Heart left ventricle (tissue), 16 donors: ENCODE measurements at regions not wholly inside any gene's neighbourhood (a gene's known extent, or its start where the extent isn't known, plus 50 kb on each side); places are given as distances from the start of the nearest gene placed in this dataset.
A peak's percentile ranks its signal among the peaks of the same experiment; 100 is the strongest.

Experiments used
- ATAC-seq, 4 donors: fragments of 200-7000 bp; cut with Tn5 transposase; one replicate each; pipeline ENCODE4 v1.9.1; 2020 to 2022; ENCODE audit warnings: moderate library complexity in 4 of 4, mild to moderate bottlenecking in 3 of 4, moderate number of reproducible peaks in 1 of 4
- DNase-seq, 5 donors: peaks; one replicate each; pipeline ENCODE4 v3.0.0-alpha.2; 2020
- H3K27ac ChIP-seq, 12 donors: fragments of 200-600 bp; sonication (generic) in 4 of 12; one replicate each; pipeline versions ENCODE4 v1.5.0 to v1.8.0; 2016 to 2022; ENCODE audit warnings: mild to moderate bottlenecking in 2 of 12
- H3K27me3 ChIP-seq, 9 donors: fragments of 200-600 bp; sonication (generic) in 2 of 9; one replicate each; pipeline versions ENCODE4 v1.5.1 to v1.8.0; 2016 to 2022; ENCODE audit warnings: mild to moderate bottlenecking in 3 of 9
- H3K36me3 ChIP-seq, 9 donors: fragments of 200-600 bp; sonication (generic) in 2 of 9; one replicate each; pipeline versions ENCODE4 v1.5.0 to v1.8.0; 2018 to 2022; ENCODE audit warnings: mild to moderate bottlenecking in 2 of 9
- H3K4me1 ChIP-seq, 12 donors: fragments of 200-600 bp; sonication (generic) in 4 of 12; one replicate each; pipeline versions ENCODE4 v1.5.0 to v1.8.0; 2016 to 2022; ENCODE audit warnings: mild to moderate bottlenecking in 3 of 12
- H3K4me3 ChIP-seq, 12 donors: fragments of 200-600 bp; sonication (generic) in 4 of 12; one replicate each; pipeline versions ENCODE4 v1.5.0 to v1.8.0; 2017 to 2022; ENCODE audit warnings: mild to moderate bottlenecking in 9 of 12, moderate library complexity in 4 of 12
- H3K9me3 ChIP-seq, 12 donors: fragments of 200-600 bp; sonication (generic) in 4 of 12; one replicate each; pipeline versions ENCODE4 v1.5.0 to v1.8.0; 2016 to 2022; ENCODE audit warnings: mild to moderate bottlenecking in 1 of 12
- CTCF ChIP-seq, 12 donors: fragments of 200-600 bp; sonication (generic) in 4 of 12; IDR thresholded peaks; one replicate each; pipeline versions ENCODE4 v1.5.0 to v1.8.0; 2018 to 2022; ENCODE audit warnings: antibody characterized with exemption in 12 of 12, mild to moderate bottlenecking in 5 of 12
- POLR2A ChIP-seq, 2 donors: fragments of 450-650 bp; IDR thresholded peaks; one replicate each; pipeline ENCODE4 v1.6.1; 2017; ENCODE audit warnings: antibody characterized with exemption in 2 of 2, mild to moderate bottlenecking in 2 of 2, moderate library complexity in 2 of 2
- WGBS, 4 donors: extraction: QIAGEN DNeasy Blood & Tissue Kit in 2 of 4; methylation state at CpG; one replicate each; pipeline versions ENCODE4 v1.1.5 to v1.1.7; 2013 to 2018; 5-methylcytosine and 5-hydroxymethylcytosine counted together
- intact Hi-C, 10 donors: fragments of 100-400 bp; cut with DNase I; formaldehyde crosslinking; loops; one replicate each; pipeline versions ENCODE4 v1.11.1 to v1.14.2; 2022
- donor health status: ischemic (EF 13 %, LVEDD 7.1; RV severe dilation, severe dysfunction).
- donor health status: healthy with polysubstance abuse.
- donor health status: DM: no; HTN: yes; CAD: no.
- donor health status: DM: no; HTN: no; CAD: no.
- donor health status: ischemic (EF 25% LVEDD 6.9; RV normal size, moderate dysfunction).
- donor health status: ischemic (EF 25% LVEDD 5.7; RV mildly dilated, moderate dysfunction).
- donor health status: healthy.
- donor health status: DM: yes; HTN: yes; CAD: no.
- donor health status: ischemic (EF 35%, LVEDD 5.7; RV mildly dilated, moderate dysfunction).
- donor health status: nonischemic (EF 11% LVEDD 7.7; RV severe dilation, severe dysfunction).
- donor health status: DM: yes; HTN: yes; CAD: no.
- donor health status: PGD.
- donor health status: ischemic (EF 29% LVEDD 5.4; RV normal size, mild dysfunction).
- donor health status: nonischemic (EF 23%, LVEDD 6.1; RV moderate dilation, normal function).

- Histone ChIP-seq H3K9me3 (no peaks in the 10 kb centered on the region), H3K27me3 (no peaks in the 10 kb centered on the region), H3K27ac (no peak overlapping the region), H3K4me3 (no peak overlapping the region), H3K36me3 (no peaks in the 10 kb centered on the region), H3K4me1 (peaks cover 0 to 5% (median 0%) of the 10 kb centered on the region in 12 donors)
- TF ChIP-seq CTCF (IDR thresholded peaks at IDR 0.05) (no peak), POLR2A (IDR thresholded peaks at IDR 0.05) (no peak)
- ATAC-seq (no peak), DNase-seq (no peak)
- intact Hi-C loops = no loop called here
- WGBS, 4 donors = 61 to 70% (median 65%) methylated on average over 2 of the region's 2 CpGs
These were observed 309.2 kb upstream of the SATB1 start for GRCh38 chr3:18734309-18734708.

GRCh38 chr3:18732474-18732873 is 307.3 kb upstream of the SATB1 start:
- WGBS, 4 donors = 65 to 82% (median 73%) methylated on average over 1 of the region's 1 CpG
- peaks cover 0 to 5% (median 0%) of the 10 kb centered on the region in 12 donors for H3K4me1 ChIP-seq

GRCh38 chr3:18730491-18730890 is 305.4 kb upstream of the SATB1 start:
- DNase-seq (no peak), ATAC-seq (no peak)
- Histone ChIP-seq H3K9me3 (no peaks in the 10 kb centered on the region), H3K27me3 (no peaks in the 10 kb centered on the region), H3K27ac (no peak overlapping the region), H3K4me1 (peaks cover 0 to 21% (median 0%) of the 10 kb centered on the region in 12 donors), H3K4me3 (no peak overlapping the region), H3K36me3 (no peaks in the 10 kb centered on the region)
- 51 to 64% (median 58%) methylated on average over 2 of the region's 2 CpGs for WGBS, 4 donors
- TF ChIP-seq POLR2A (IDR thresholded peaks at IDR 0.05) (no peak), CTCF (IDR thresholded peaks at IDR 0.05) (no peak)
- intact Hi-C loops = no loop called here

More at GRCh38 chr3:18732474-18732873, 307.3 kb upstream of the SATB1 start:
- H3K36me3 ChIP-seq = no peaks in the 10 kb centered on the region
- TF ChIP-seq CTCF (IDR thresholded peaks at IDR 0.05) = no peak
- TF ChIP-seq POLR2A (IDR thresholded peaks at IDR 0.05) = no peak
- H3K27ac ChIP-seq = no peak overlapping the region
- H3K9me3 ChIP-seq = no peaks in the 10 kb centered on the region
- H3K4me3 ChIP-seq = no peak overlapping the region
- DNase-seq (no peak), ATAC-seq (peak in 1 of 4 donors; percentile 29)
- intact Hi-C loops = no loop called here
- H3K27me3 ChIP-seq = no peaks in the 10 kb centered on the region

GRCh38 chr3:18729671-18730070 is 304.5 kb upstream of the SATB1 start:
- Histone ChIP-seq H3K4me1 (peaks cover 0 to 29% (median 0%) of the 10 kb centered on the region in 12 donors), H3K4me3 (no peak overlapping the region), H3K27ac (peak overlapping the region in 1 of 12 donors; percentile 24), H3K36me3 (no peaks in the 10 kb centered on the region), H3K9me3 (no peaks in the 10 kb centered on the region), H3K27me3 (no peaks in the 10 kb centered on the region)
- TF ChIP-seq CTCF (IDR thresholded peaks at IDR 0.05) (no peak), POLR2A (IDR thresholded peaks at IDR 0.05) (no peak)
- intact Hi-C loops = no loop called here
- DNase-seq (no peak), ATAC-seq (peak in 1 of 4 donors; percentile 30)
- WGBS, 4 donors = 68 to 85% (median 78%) methylated on average over 1 of the region's 1 CpG
